ENCODE measurements at regions not wholly inside any gene's neighbourhood (a gene's known extent, or its start where the extent isn't known, plus 50 kb on each side); places are given as distances from the start of the nearest gene placed in this dataset.

DNA sequence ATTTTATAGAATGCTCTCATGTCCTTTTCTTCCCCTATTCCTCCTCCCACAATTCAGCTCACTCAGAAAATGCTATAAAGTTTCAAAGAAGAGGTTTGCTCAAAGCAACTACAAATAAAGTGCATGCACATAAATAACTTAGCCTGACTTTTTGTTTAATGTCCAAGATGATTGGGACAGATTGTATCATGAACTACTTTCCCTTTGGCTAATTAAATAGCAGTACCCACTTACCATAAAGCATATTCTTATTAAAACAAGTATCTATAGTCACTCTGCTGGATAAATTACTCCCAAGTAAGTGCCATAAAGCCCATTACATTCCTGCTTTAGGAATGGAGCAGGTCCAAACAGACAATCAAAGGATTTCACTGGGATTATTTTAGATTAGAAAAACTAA, 576.0 kb downstream of the LMO4 start:
- Histone ChIP-seq H3K4me1 (peaks cover 0 to 17% (median 9%) of the 10 kb centered on the region in 4 donors), H3K36me3 (no peaks in the 10 kb centered on the region), H3K4me3 (no peak overlapping the region), H3K9me3 (no peaks in the 10 kb centered on the region), H3K27ac (no peak overlapping the region), H3K27me3 (no peaks in the 10 kb centered on the region)
- intact Hi-C loops (cut with DNase I; ENCODE audit: low total_unique reads): loop anchor here (5.0 kb wide), 1 partner anchor 698 kb away; no protein-coding TSS in a partner anchor
- in situ Hi-C loops (cut with MboI; ENCODE audit: low pct_ligation_motif_present in 1 of 4, low pct_unique_long_range_greater_than_20kb in 1 of 4, low sequenced_read_pairs in 3 of 4): no loop called here
- DNase-seq: no peak
- TF ChIP-seq EP300 (IDR thresholded peaks at IDR 0.05; ENCODE audit: low read depth): no peak

DNA sequence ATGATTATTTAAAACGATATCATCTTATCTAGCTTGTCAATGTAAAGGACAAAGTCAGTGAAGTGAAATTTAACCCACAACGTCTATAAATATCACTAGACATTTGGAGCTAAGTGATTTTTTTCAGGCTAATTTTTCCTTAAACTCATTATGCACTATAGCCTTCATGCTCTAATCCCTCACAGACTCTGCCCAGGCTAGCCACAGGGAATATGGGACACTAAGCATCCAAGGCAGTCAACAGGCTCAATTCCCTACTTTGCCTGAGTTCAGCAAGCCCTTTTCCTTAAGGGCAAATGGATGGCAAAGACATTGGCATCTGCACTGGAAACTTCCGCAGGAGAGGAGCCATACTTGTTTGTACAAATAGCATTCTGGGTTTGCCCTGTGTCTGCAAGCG, 577.0 kb downstream of the LMO4 start:
- Histone ChIP-seq H3K36me3 (no peaks in the 10 kb centered on the region), H3K4me3 (no peak overlapping the region), H3K9me3 (no peaks in the 10 kb centered on the region), H3K4me1 (peaks cover 0 to 12% (median 8%) of the 10 kb centered on the region in 4 donors), H3K27me3 (no peaks in the 10 kb centered on the region), H3K27ac (no peak overlapping the region)
- TF ChIP-seq, protein P1, sequence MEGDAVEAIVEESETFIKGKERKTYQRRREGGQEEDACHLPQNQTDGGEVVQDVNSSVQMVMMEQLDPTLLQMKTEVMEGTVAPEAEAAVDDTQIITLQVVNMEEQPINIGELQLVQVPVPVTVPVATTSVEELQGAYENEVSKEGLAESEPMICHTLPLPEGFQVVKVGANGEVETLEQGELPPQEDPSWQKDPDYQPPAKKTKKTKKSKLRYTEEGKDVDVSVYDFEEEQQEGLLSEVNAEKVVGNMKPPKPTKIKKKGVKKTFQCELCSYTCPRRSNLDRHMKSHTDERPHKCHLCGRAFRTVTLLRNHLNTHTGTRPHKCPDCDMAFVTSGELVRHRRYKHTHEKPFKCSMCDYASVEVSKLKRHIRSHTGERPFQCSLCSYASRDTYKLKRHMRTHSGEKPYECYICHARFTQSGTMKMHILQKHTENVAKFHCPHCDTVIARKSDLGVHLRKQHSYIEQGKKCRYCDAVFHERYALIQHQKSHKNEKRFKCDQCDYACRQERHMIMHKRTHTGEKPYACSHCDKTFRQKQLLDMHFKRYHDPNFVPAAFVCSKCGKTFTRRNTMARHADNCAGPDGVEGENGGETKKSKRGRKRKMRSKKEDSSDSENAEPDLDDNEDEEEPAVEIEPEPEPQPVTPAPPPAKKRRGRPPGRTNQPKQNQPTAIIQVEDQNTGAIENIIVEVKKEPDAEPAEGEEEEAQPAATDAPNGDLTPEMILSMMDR (IDR thresholded peaks at IDR 0.05): no peak
- TF ChIP-seq POLR2AphosphoS5 (IDR thresholded peaks at IDR 0.05): no peak
- intact Hi-C loops (cut with DNase I; ENCODE audit: low total_unique reads): no loop called here
- in situ Hi-C loops (cut with MboI; ENCODE audit: low pct_ligation_motif_present in 1 of 4, low pct_unique_long_range_greater_than_20kb in 1 of 4, low sequenced_read_pairs in 3 of 4): no loop called here
- DNase-seq: no peak
- WGBS, 2 donors (ENCODE audit: low coverage in 1 of 2): 74 to 85% methylated on average over 4 of the region's 4 CpGs

DNA sequence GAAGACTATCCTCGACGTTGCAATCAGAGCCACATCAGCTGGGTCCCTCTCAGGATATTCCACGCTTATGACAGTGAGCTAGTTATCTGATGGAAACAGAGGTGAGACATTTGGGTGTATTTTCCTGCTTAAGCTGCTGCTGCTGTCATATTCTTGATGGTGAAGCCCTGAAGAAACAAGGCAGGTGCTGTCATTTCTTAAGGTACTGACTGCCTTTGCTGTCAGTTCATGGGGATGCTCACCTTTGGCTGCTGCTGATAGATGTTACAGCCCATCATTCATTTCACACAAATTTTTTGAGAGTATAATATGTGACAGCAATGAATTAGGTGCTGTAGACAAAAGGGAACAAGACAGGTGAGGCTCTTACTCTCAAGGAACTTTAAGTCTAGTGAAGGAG, 577.4 kb downstream of the LMO4 start:
- H3K4me3 ChIP-seq: no peak overlapping the region
- in situ Hi-C loops (cut with MboI; ENCODE audit: low pct_ligation_motif_present in 1 of 4, low pct_unique_long_range_greater_than_20kb in 1 of 4, low sequenced_read_pairs in 3 of 4): no loop called here
- H3K27ac ChIP-seq: no peak overlapping the region
- no peaks in the 10 kb centered on the region for H3K9me3 ChIP-seq
- H3K36me3 ChIP-seq: no peaks in the 10 kb centered on the region
- no peak for DNase-seq
- peaks cover 0 to 12% (median 8%) of the 10 kb centered on the region in 4 donors for H3K4me1 ChIP-seq
- no peaks in the 10 kb centered on the region for H3K27me3 ChIP-seq
- TF ChIP-seq, protein P1 (IDR thresholded peaks at IDR 0.05): no peak
- TF ChIP-seq POLR2AphosphoS5 (IDR thresholded peaks at IDR 0.05): no peak
- TF ChIP-seq EP300 (IDR thresholded peaks at IDR 0.05; ENCODE audit: low read depth): no peak
- no peak for TF ChIP-seq POLR2A (IDR thresholded peaks at IDR 0.05)
- WGBS, 2 donors (ENCODE audit: low coverage in 1 of 2): 88 to 92% methylated on average over 3 of the region's 3 CpGs
- intact Hi-C loops (cut with DNase I; ENCODE audit: low total_unique reads): no loop called here

DNA sequence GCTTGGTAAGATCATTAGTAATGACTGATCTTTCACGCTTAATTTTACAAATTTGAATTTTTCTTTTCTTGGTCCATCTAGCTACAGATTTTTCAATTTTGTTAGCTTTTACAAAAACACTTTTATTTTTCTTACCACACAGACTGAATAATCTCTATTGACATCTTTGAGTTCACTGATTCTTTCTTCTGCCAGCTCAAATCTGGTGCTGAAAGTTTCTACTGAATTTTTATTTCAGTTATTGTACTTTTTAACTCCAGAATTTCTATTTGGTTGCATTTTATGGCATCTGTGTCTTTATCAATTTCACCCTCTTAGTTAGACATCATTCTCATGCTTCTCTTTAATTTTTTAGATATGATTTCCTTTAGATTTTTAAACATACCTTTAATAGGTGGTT, 584.7 kb downstream of the LMO4 start:
- no peaks in the 10 kb centered on the region for H3K36me3 ChIP-seq
- H3K27me3 ChIP-seq: no peaks in the 10 kb centered on the region
- WGBS, 2 donors (ENCODE audit: low coverage in 1 of 2): 98 to 100% methylated on average over 1 of the region's 1 CpG
- no peak overlapping the region for H3K27ac ChIP-seq
- no peak for TF ChIP-seq EP300 (IDR thresholded peaks at IDR 0.05; ENCODE audit: low read depth)
- TF ChIP-seq, protein P1 (IDR thresholded peaks at IDR 0.05): no peak
- intact Hi-C loops (cut with DNase I; ENCODE audit: low total_unique reads) (no loop called here), in situ Hi-C loops (cut with MboI; ENCODE audit: low pct_ligation_motif_present in 1 of 4, low pct_unique_long_range_greater_than_20kb in 1 of 4, low sequenced_read_pairs in 3 of 4) (no loop called here)
- DNase-seq: no peak
- no peak overlapping the region for H3K4me3 ChIP-seq
- H3K4me1 ChIP-seq: no peaks in the 10 kb centered on the region
- H3K9me3 ChIP-seq: peaks cover 3 to 9% of the 10 kb centered on the region in 2 donors

DNA sequence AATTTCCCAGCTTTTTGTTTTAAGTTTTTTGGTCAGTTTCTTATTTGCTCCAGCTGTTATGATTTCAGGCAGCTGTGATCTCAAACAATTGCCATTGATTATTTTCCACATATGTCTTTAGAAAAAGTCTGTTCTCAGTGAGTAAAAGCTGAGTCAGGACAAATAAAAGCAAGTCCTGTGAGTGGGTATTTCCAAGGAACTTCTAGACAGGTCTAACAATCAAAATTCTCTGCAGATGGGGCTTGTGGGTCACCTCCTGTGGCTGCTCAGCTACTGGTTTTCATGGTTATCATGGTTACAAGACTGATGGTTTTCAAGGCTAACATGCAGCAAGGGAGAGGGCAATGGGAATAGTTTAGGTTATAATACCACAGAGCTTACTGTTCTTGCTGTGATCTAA, 585.7 kb downstream of the LMO4 start:
- no peak for TF ChIP-seq EP300 (IDR thresholded peaks at IDR 0.05; ENCODE audit: low read depth)
- TF ChIP-seq POLR2AphosphoS5 (IDR thresholded peaks at IDR 0.05): no peak
- Histone ChIP-seq H3K4me3 (no peak overlapping the region), H3K27me3 (no peaks in the 10 kb centered on the region), H3K4me1 (no peaks in the 10 kb centered on the region), H3K36me3 (no peaks in the 10 kb centered on the region), H3K27ac (no peak overlapping the region), H3K9me3 (peaks cover 3 to 9% of the 10 kb centered on the region in 2 donors)
- intact Hi-C loops (cut with DNase I; ENCODE audit: low total_unique reads): no loop called here
- no peak for DNase-seq
- in situ Hi-C loops (cut with MboI; ENCODE audit: low pct_ligation_motif_present in 1 of 4, low pct_unique_long_range_greater_than_20kb in 1 of 4, low sequenced_read_pairs in 3 of 4): no loop called here
